NT2/D1 (cell line): ENCODE measurements at regions not wholly inside any gene's neighbourhood (a gene's known extent, or its start where the extent isn't known, plus 50 kb on each side); places are given as distances from the start of the nearest gene placed in this dataset.

Source experiments
- DNase-seq: peaks from one replicate; pipeline ENCODE4 v3.0.0-alpha.2; 2011; ENCODE audit warnings: low read depth, low spot score
- H3K27me3 ChIP-seq: 2 replicates; pipeline ENCODE4 v1.6.0; 2011; ENCODE audit warnings: mild to moderate bottlenecking; ENCODE audit not compliant: insufficient read length, insufficient read depth
- H3K36me3 ChIP-seq: 2 replicates; pipeline ENCODE4 v1.6.1; 2011; ENCODE audit warnings: mild to moderate bottlenecking, low read length, mixed read lengths; ENCODE audit not compliant: insufficient read depth, insufficient read length
- H3K4me1 ChIP-seq: 2 replicates; pipeline ENCODE4 v1.5.1; 2011; ENCODE audit not compliant: insufficient read depth, insufficient read length
- H3K4me3 ChIP-seq: 2 replicates; pipeline ENCODE4 v1.5.1; 2011; ENCODE audit warnings: low read depth; ENCODE audit not compliant: insufficient read length
- H3K9ac ChIP-seq: 2 replicates; pipeline ENCODE4 v1.6.0; 2011; ENCODE audit warnings: low read depth; ENCODE audit not compliant: insufficient read length
- H3K9me3 ChIP-seq: 2 replicates; pipeline ENCODE4 v1.5.1; 2011; ENCODE audit warnings: mild to moderate bottlenecking, low read length; ENCODE audit not compliant: insufficient read depth
- SUZ12 ChIP-seq: IDR thresholded peaks from 2 replicates; pipeline ENCODE4 v1.6.1; 2011; ENCODE audit not compliant: insufficient read length, insufficient read depth; ENCODE audit errors: extremely low read depth
- YY1 ChIP-seq: IDR thresholded peaks from 2 replicates; pipeline ENCODE4 v1.6.1; 2011; ENCODE audit not compliant: insufficient read length, insufficient read depth
- ZNF274 ChIP-seq: IDR thresholded peaks from 2 replicates; pipeline ENCODE4 v1.6.1; 2011; ENCODE audit warnings: mild to moderate bottlenecking, low read depth, low read length

DNA sequence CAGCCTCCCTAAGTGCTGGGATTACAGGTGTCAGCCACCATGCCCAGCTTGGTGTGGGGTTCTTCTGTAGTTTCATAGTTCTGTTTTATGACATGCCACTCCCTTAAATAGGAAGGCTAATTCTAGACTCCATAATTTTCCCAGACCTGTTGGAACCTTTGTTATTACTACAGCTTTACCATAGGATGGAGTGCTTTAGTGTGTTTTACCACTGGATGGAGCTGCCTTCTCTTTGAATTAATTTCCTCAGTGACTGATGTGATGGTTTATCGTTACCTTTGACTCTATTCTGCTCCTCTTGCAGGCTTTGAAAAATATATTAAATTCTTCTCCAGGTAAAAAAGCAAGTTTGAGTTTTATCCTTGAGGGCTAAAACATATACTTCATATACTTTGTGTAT lies 84.6 kb upstream of the NEK7 start:
- Histone ChIP-seq H3K36me3 (no peaks in the 10 kb centered on the region), H3K9ac (no peak overlapping the region), H3K9me3 (no peaks in the 10 kb centered on the region), H3K4me3 (no peak overlapping the region), H3K4me1 (no peaks in the 10 kb centered on the region), H3K27me3 (no peaks in the 10 kb centered on the region)
- TF ChIP-seq YY1 (no peak), SUZ12 (no peak), ZNF274 (no peak)
- DNase-seq: no peak

- DNase-seq: no peak
- TF ChIP-seq ZNF274 (no peak), SUZ12 (no peak), YY1 (no peak)
- H3K4me1 ChIP-seq: no peaks in the 10 kb centered on the region
- no peaks in the 10 kb centered on the region for H3K36me3 ChIP-seq
- no peak overlapping the region for H3K9ac ChIP-seq
- H3K27me3 ChIP-seq: no peaks in the 10 kb centered on the region
- H3K4me3 ChIP-seq: no peak overlapping the region
- H3K9me3 ChIP-seq: no peaks in the 10 kb centered on the region
Measured at GRCh38 chr1:198075296-198075695, 81.5 kb upstream of the NEK7 start.

GRCh38 chr1:198079432-198079951 lies 77.3 kb upstream of the NEK7 start:
- H3K9me3 ChIP-seq: no peaks in the 10 kb centered on the region
- H3K36me3 ChIP-seq: no peaks in the 10 kb centered on the region
- DNase-seq: no peak

DNA sequence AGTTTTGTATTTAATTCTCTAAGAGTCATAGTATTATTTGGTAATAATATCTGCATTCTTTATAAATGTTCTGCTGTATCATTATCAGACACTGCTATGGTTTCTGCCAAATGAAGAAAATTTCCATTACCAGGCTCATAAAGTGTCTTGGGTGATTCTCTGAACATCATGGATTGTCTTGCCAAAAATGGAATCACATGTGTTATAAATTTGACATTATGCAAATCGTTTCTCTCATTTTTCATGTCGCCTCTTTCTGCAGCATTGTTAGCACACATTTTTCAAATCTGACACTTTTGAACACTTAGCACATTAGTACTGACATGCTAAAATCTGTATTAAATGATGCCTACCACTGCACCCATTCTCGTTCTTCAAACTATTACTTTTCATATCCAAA lies 74.2 kb upstream of the NEK7 start:
- Histone ChIP-seq H3K9me3 (no peaks in the 10 kb centered on the region), H3K4me1 (no peaks in the 10 kb centered on the region), H3K27me3 (no peaks in the 10 kb centered on the region), H3K4me3 (no peak overlapping the region), H3K36me3 (no peaks in the 10 kb centered on the region), H3K9ac (no peak overlapping the region)
- DNase-seq: no peak
- TF ChIP-seq ZNF274 (no peak), YY1 (no peak), SUZ12 (no peak)

More at GRCh38 chr1:198079432-198079951, 77.3 kb upstream of the NEK7 start:
- H3K27me3 ChIP-seq: no peaks in the 10 kb centered on the region
- no peaks in the 10 kb centered on the region for H3K4me1 ChIP-seq
- H3K9ac ChIP-seq: no peak overlapping the region
- H3K4me3 ChIP-seq: no peak overlapping the region
- TF ChIP-seq ZNF274: no peak
- TF ChIP-seq YY1: no peak
- no peak for TF ChIP-seq SUZ12

DNA sequence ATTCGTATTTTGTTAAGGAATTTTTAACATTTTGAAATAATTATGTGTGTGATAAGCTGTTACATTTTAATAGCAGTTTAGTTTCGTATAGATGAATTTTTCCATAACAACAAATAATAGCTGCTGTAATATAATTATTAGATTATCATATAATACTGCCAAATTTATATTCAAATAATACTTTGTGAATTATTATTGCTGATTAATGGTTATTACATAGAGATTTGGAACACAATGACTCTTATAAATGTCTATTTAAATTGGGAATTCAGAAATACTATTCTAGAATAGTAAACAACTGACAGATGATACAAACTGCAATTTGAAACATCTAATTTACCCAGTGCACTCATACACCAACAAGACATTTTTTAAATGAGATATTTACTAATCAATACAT lies 73.2 kb upstream of the NEK7 start:
- H3K27me3 ChIP-seq: no peaks in the 10 kb centered on the region
- H3K36me3 ChIP-seq: no peaks in the 10 kb centered on the region
- no peak overlapping the region for H3K9ac ChIP-seq
- no peak for DNase-seq
- no peaks in the 10 kb centered on the region for H3K9me3 ChIP-seq
- H3K4me1 ChIP-seq: no peaks in the 10 kb centered on the region
- TF ChIP-seq SUZ12 (no peak), ZNF274 (no peak), YY1 (no peak)
- H3K4me3 ChIP-seq: no peak overlapping the region

- no peak overlapping the region for H3K9ac ChIP-seq
- no peak for DNase-seq
- H3K4me3 ChIP-seq: no peak overlapping the region
- H3K9me3 ChIP-seq: no peaks in the 10 kb centered on the region
- no peaks in the 10 kb centered on the region for H3K4me1 ChIP-seq
- no peaks in the 10 kb centered on the region for H3K27me3 ChIP-seq
- TF ChIP-seq YY1: no peak
- H3K36me3 ChIP-seq: no peaks in the 10 kb centered on the region
Measured at GRCh38 chr1:198084241-198084908, 72.4 kb upstream of the NEK7 start.

- no peaks in the 10 kb centered on the region for H3K27me3 ChIP-seq
- no peak for DNase-seq
- H3K4me3 ChIP-seq: no peak overlapping the region
- TF ChIP-seq SUZ12 (no peak), ZNF274 (no peak), YY1 (no peak)
- H3K36me3 ChIP-seq: no peaks in the 10 kb centered on the region
- no peak overlapping the region for H3K9ac ChIP-seq
- H3K4me1 ChIP-seq: no peaks in the 10 kb centered on the region
- no peaks in the 10 kb centered on the region for H3K9me3 ChIP-seq
Measured at GRCh38 chr1:198086051-198086745, 70.6 kb upstream of the NEK7 start.
